Smooth muscle cell (in vitro differentiated cells): ENCODE measurements at regions not wholly inside any gene's neighbourhood (a gene's known extent, or its start where the extent isn't known, plus 50 kb on each side); places are given as distances from the start of the nearest gene placed in this dataset.

Experiments
- DNase-seq: peaks from one replicate; lab custom pipeline; 2025; ENCODE audit not compliant: unreplicated experiment; lab: John Stamatoyannopoulos, UW
- H2AFZ ChIP-seq: fragments of 200-600 bp; sonication (generic); 2 replicates; pipeline ENCODE4 v1.6.0; 2016; ENCODE audit warnings: antibody characterized with exemption, low read depth, mild to moderate bottlenecking
- H3F3A ChIP-seq: fragments of 200-600 bp; sonication (generic); 2 replicates; pipeline ENCODE4 v1.6.0; 2017; ENCODE audit warnings: antibody characterized with exemption, low read depth
- H3K27ac ChIP-seq: fragments of 200-600 bp; sonication (generic); 2 replicates; pipeline ENCODE4 v1.5.1; 2016; ENCODE audit warnings: low read depth, mild to moderate bottlenecking
- H3K27me3 ChIP-seq: fragments of 200-600 bp; sonication (generic); 2 replicates; pipeline ENCODE4 v1.6.1; 2016; ENCODE audit warnings: low read depth, mild to moderate bottlenecking
- H3K36me3 ChIP-seq: fragments of 200-600 bp; sonication (generic); 2 replicates; pipeline ENCODE4 v1.5.1; 2016; ENCODE audit warnings: low read depth
- H3K4me1 ChIP-seq: fragments of 200-600 bp; sonication (generic); 2 replicates; pipeline ENCODE4 v1.5.1; 2016; ENCODE audit warnings: low read depth
- H3K4me2 ChIP-seq: fragments of 200-600 bp; sonication (generic); 2 replicates; pipeline ENCODE4 v1.6.0; 2016; ENCODE audit warnings: mild to moderate bottlenecking
- H3K4me3 ChIP-seq: fragments of 200-600 bp; sonication (generic); 2 replicates; pipeline ENCODE4 v1.5.1; 2016; ENCODE audit warnings: mild to moderate bottlenecking
- H3K79me2 ChIP-seq: fragments of 200-600 bp; sonication (generic); 2 replicates; pipeline ENCODE4 v1.6.0; 2016; ENCODE audit warnings: low read depth, mild to moderate bottlenecking
- H3K9ac ChIP-seq: fragments of 200-600 bp; sonication (generic); 2 replicates; pipeline ENCODE4 v1.6.0; 2016; ENCODE audit warnings: low read depth
- H3K9me3 ChIP-seq: fragments of 200-600 bp; sonication (generic); replicated peaks from 2 replicates; pipeline ENCODE4 v1.5.1; 2016; ENCODE audit warnings: low read depth
- H4K20me1 ChIP-seq: fragments of 200-600 bp; sonication (generic); 2 replicates; pipeline ENCODE4 v1.6.0; 2016; ENCODE audit warnings: low read depth
- CTCF ChIP-seq: fragments of 200-600 bp; sonication (generic); IDR thresholded peaks from 2 replicates; pipeline ENCODE4 v1.5.1; 2017; ENCODE audit warnings: borderline replicate concordance, mild to moderate bottlenecking, antibody characterized with exemption; ENCODE audit not compliant: insufficient read depth, poor library complexity, severe bottlenecking
- WGBS: methylation state at CpG from one replicate; pipeline ENCODE4 v1.1.7; 2016; ENCODE audit warnings: low lambda C conversion rate; 5-methylcytosine and 5-hydroxymethylcytosine counted together

- H3K4me3 ChIP-seq, result no peak overlapping the region
- H3K36me3 ChIP-seq, result no peaks in the 10 kb centered on the region
- no peak overlapping the region for H3K9ac ChIP-seq
- H3K9me3 ChIP-seq, result no peaks in the 10 kb centered on the region
- H3K4me2 ChIP-seq, result no peak overlapping the region
- no peaks in the 10 kb centered on the region for H4K20me1 ChIP-seq
- H3F3A ChIP-seq, result no peaks in the 10 kb centered on the region
- H3K4me1 ChIP-seq, result no peaks in the 10 kb centered on the region
- no peaks in the 10 kb centered on the region for H3K27me3 ChIP-seq
- 86% methylated on average over 22 of the region's 22 CpGs for WGBS
- H3K27ac ChIP-seq, result no peak overlapping the region
- TF ChIP-seq CTCF, result no peak
- H2AFZ ChIP-seq, result no peak overlapping the region
- DNase-seq, result no peak
- H3K79me2 ChIP-seq, result no peaks in the 10 kb centered on the region
Measured at GRCh38 chr12:34338751-34339150, 316.5 kb downstream of the ALG10 start.

GRCh38 chr12:34339922-34340321 is 317.6 kb downstream of the ALG10 start:
- no peak for DNase-seq
- no peak for TF ChIP-seq CTCF
- H3K36me3 ChIP-seq, result no peaks in the 10 kb centered on the region
- no peaks in the 10 kb centered on the region for H3K9me3 ChIP-seq
- no peaks in the 10 kb centered on the region for H3K27me3 ChIP-seq
- WGBS, result 80% methylated on average over 26 of the region's 26 CpGs
- H4K20me1 ChIP-seq, result no peaks in the 10 kb centered on the region
- no peak overlapping the region for H3K9ac ChIP-seq
- no peaks in the 10 kb centered on the region for H3K4me1 ChIP-seq
- no peak overlapping the region for H3K4me2 ChIP-seq
- no peaks in the 10 kb centered on the region for H3F3A ChIP-seq
- no peaks in the 10 kb centered on the region for H3K79me2 ChIP-seq
- no peak overlapping the region for H3K4me3 ChIP-seq
- H3K27ac ChIP-seq, result no peak overlapping the region
- H2AFZ ChIP-seq, result no peak overlapping the region

- no peaks in the 10 kb centered on the region for H4K20me1 ChIP-seq
- no peaks in the 10 kb centered on the region for H3K9me3 ChIP-seq
- DNase-seq, result no peak
Measured at GRCh38 chr12:34340534-34341361, 318.5 kb downstream of the ALG10 start.

More at GRCh38 chr12:34340534-34341361, 318.5 kb downstream of the ALG10 start:
- Histone ChIP-seq H2AFZ (no peak overlapping the region), H3K4me2 (no peak overlapping the region), H3K27me3 (no peaks in the 10 kb centered on the region), H3K4me1 (no peaks in the 10 kb centered on the region), H3F3A (no peaks in the 10 kb centered on the region), H3K79me2 (no peaks in the 10 kb centered on the region), H3K36me3 (no peaks in the 10 kb centered on the region), H3K4me3 (no peak overlapping the region), H3K27ac (no peak overlapping the region), H3K9ac (no peak overlapping the region)
- no peak for TF ChIP-seq CTCF
- 81% methylated on average over 48 of the region's 49 CpGs for WGBS
